GM19025 (cell line): ENCODE measurements at regions not wholly inside any gene's neighbourhood (a gene's known extent, or its start where the extent isn't known, plus 50 kb on each side); places are given as distances from the start of the nearest gene placed in this dataset.

Source experiments
- ATAC-seq: cut with Tn5 transposase; IDR thresholded peaks from one replicate; pipeline ENCODE4 v1.9.1; 2021; ENCODE audit warnings: mild to moderate bottlenecking, low read depth, moderate library complexity; ENCODE audit not compliant: unreplicated experiment

GRCh38 chr13:64332048-64332447 lies 2898.1 kb downstream of the PCDH9 start:
- no peak for ATAC-seq

- ATAC-seq: no peak
These were observed 2902.5 kb downstream of the PCDH9 start for GRCh38 chr13:64327505-64328194.

- ATAC-seq: no peak
These were observed 2898.7 kb upstream of the PCDH20 start for GRCh38 chr13:64314331-64314730.

- no peak for ATAC-seq
These were observed 2896.3 kb upstream of the PCDH20 start for GRCh38 chr13:64311948-64312347.

GRCh38 chr13:64311112-64311511 lies 2895.5 kb upstream of the PCDH20 start:
- ATAC-seq: no peak

GRCh38 chr13:64305246-64305645 lies 2889.6 kb upstream of the PCDH20 start:
- ATAC-seq: no peak

- ATAC-seq: no peak
These were observed 2884.6 kb upstream of the PCDH20 start for GRCh38 chr13:64300239-64300638.

- ATAC-seq: no peak
These were observed 2878.3 kb upstream of the PCDH20 start for GRCh38 chr13:64293923-64294322.

GRCh38 chr13:64289702-64290101 lies 2874.1 kb upstream of the PCDH20 start:
- ATAC-seq: no peak

- no peak for ATAC-seq
These were observed 2868.3 kb upstream of the PCDH20 start for GRCh38 chr13:64283926-64284325.

- no peak for ATAC-seq
These were observed 2862.8 kb upstream of the PCDH20 start for GRCh38 chr13:64278493-64278892.

- no peak for ATAC-seq
These were observed 2861.4 kb upstream of the PCDH20 start for GRCh38 chr13:64277097-64277496.

GRCh38 chr13:64276232-64276631 lies 2860.6 kb upstream of the PCDH20 start:
- ATAC-seq: no peak

- no peak for ATAC-seq
These were observed 2859.0 kb upstream of the PCDH20 start for GRCh38 chr13:64274481-64275217.

- no peak for ATAC-seq
These were observed 2858.1 kb upstream of the PCDH20 start for GRCh38 chr13:64273780-64274179.

- no peak for ATAC-seq
These were observed 2857.0 kb upstream of the PCDH20 start for GRCh38 chr13:64272681-64273080.

GRCh38 chr13:64266024-64266423 lies 2850.4 kb upstream of the PCDH20 start:
- ATAC-seq: no peak

GRCh38 chr13:64263285-64263684 lies 2847.6 kb upstream of the PCDH20 start:
- ATAC-seq: no peak

GRCh38 chr13:64256751-64257150 lies 2841.1 kb upstream of the PCDH20 start:
- ATAC-seq: no peak

- ATAC-seq: no peak
These were observed 2840.3 kb upstream of the PCDH20 start for GRCh38 chr13:64255988-64256387.

GRCh38 chr13:64248371-64249065 lies 2832.9 kb upstream of the PCDH20 start:
- ATAC-seq: no peak

- ATAC-seq: no peak
These were observed 2823.7 kb upstream of the PCDH20 start for GRCh38 chr13:64239372-64239771.
